Kidney capillary endothelial cell (primary cell): ENCODE measurements at regions not wholly inside any gene's neighbourhood (a gene's known extent, or its start where the extent isn't known, plus 50 kb on each side); places are given as distances from the start of the nearest gene placed in this dataset.

Experiments used
- DNase-seq: peaks from one replicate; pipeline ENCODE4 v3.0.0-alpha.2; 2018; ENCODE audit warnings: low spot score

GRCh38 chr16:73151941-73152340 lies 104.0 kb upstream of the ZFHX3 start:
- DNase-seq = no peak

GRCh38 chr16:73151225-73151624 lies 103.3 kb upstream of the ZFHX3 start:
- DNase-seq = no peak

- DNase-seq = no peak
Measured at GRCh38 chr16:73150786-73151185, 102.9 kb upstream of the ZFHX3 start.

- DNase-seq = no peak
Measured at GRCh38 chr16:73149334-73149733, 101.4 kb upstream of the ZFHX3 start.

GRCh38 chr16:73147958-73148357 lies 100.0 kb upstream of the ZFHX3 start:
- DNase-seq = no peak

GRCh38 chr16:73145166-73145880 lies 97.4 kb upstream of the ZFHX3 start:
- no peak for DNase-seq

- DNase-seq = no peak
Measured at GRCh38 chr16:73143576-73144422, 95.9 kb upstream of the ZFHX3 start.

- DNase-seq = no peak
Measured at GRCh38 chr16:73143002-73143401, 95.1 kb upstream of the ZFHX3 start.

GRCh38 chr16:73142053-73142854 lies 94.3 kb upstream of the ZFHX3 start:
- no peak for DNase-seq

- DNase-seq = no peak
Measured at GRCh38 chr16:73140929-73141328, 93.0 kb upstream of the ZFHX3 start.

- no peak for DNase-seq
Measured at GRCh38 chr16:73131156-73131862, 83.4 kb upstream of the ZFHX3 start.

- DNase-seq = no peak
Measured at GRCh38 chr16:73129455-73129854, 81.5 kb upstream of the ZFHX3 start.

GRCh38 chr16:73126525-73126853 lies 78.6 kb upstream of the ZFHX3 start:
- DNase-seq = no peak

GRCh38 chr16:73125850-73126524 lies 78.1 kb upstream of the ZFHX3 start:
- peak; percentile 19 for DNase-seq

GRCh38 chr16:73124665-73125375 lies 76.9 kb upstream of the ZFHX3 start:
- DNase-seq = no peak

GRCh38 chr16:73124097-73124652 lies 76.2 kb upstream of the ZFHX3 start:
- no peak for DNase-seq

- peak; percentile 46 for DNase-seq
Measured at GRCh38 chr16:73122604-73123391, 74.9 kb upstream of the ZFHX3 start.

GRCh38 chr16:73116576-73116975 lies 68.6 kb upstream of the ZFHX3 start:
- no peak for DNase-seq

- no peak for DNase-seq
Measured at GRCh38 chr16:73113336-73113735, 65.4 kb upstream of the ZFHX3 start.
